ENCODE measurements at regions not wholly inside any gene's neighbourhood (a gene's known extent, or its start where the extent isn't known, plus 50 kb on each side); places are given as distances from the start of the nearest gene placed in this dataset.

GRCh38 chr10:33111488-33112051 lies 153.5 kb upstream of the ITGB1 start:
- TF ChIP-seq EGR1 (IDR thresholded peaks at IDR 0.05; ENCODE audit: low read depth in 2 of 2) (no peak), ATF3 (IDR thresholded peaks at IDR 0.05) (no peak)

Measured in liver (tissue), 2 donors.